ENCODE measurements at regions not wholly inside any gene's neighbourhood (a gene's known extent, or its start where the extent isn't known, plus 50 kb on each side); places are given as distances from the start of the nearest gene placed in this dataset.

DNA sequence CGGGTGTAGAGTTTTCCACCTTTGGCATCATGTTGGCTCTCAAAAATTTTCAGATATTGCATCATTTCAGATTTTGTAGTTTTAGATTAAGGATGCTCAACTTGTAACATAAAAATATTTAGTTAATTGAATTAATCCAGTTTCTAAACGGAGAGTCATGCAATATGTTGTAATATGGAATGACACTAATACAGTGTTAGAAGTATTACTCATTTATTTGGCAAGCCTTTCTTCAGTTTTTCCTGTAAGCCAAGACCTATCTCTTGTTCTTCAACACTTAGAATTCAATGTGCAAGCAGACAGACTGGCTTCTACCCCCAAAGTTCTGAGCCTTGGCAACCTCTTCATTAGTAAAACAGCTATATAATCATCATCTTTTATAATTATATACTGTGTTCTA lies 985.0 kb upstream of the GOT2 start:
- intact Hi-C loops (cut with micrococcal nuclease): no loop called here
- Histone ChIP-seq H3F3A (ENCODE audit: low read length, unreplicated experiment) (no peaks in the 10 kb centered on the region), H3K4me1 (ENCODE audit: insufficient read depth, low read length) (no peaks in the 10 kb centered on the region), H3K36me3 (ENCODE audit: low read depth, low read length) (no peaks in the 10 kb centered on the region), H4K20me1 (ENCODE audit: low read length) (no peaks in the 10 kb centered on the region), H3K4me2 (ENCODE audit: low read length) (no peak overlapping the region), H3K9me3 (ENCODE audit: low read length) (no peaks in the 10 kb centered on the region), H3K27me3 (ENCODE audit: low read length) (0 out of 2 replicates have a peak, but pooled peaks cover 8% of the 10 kb centered on the region), H3K4me3 (ENCODE audit: low read length) (no peak overlapping the region), H3K27ac (ENCODE audit: low read length) (no peak overlapping the region), H2AFZ (ENCODE audit: low read length) (no peak overlapping the region), H3K9ac (ENCODE audit: low read length) (no peak overlapping the region), H3K9me2 (replicated peaks; ENCODE audit: low read length) (no peaks in the 10 kb centered on the region), H3K79me2 (ENCODE audit: low read length) (no peaks in the 10 kb centered on the region)
- ChIA-PET POLR2A (ENCODE audit: unreplicated experiment) (no interaction called here), CTCF (no interaction called here)
- no TSS peak for BruUV-seq (replicated peaks)
- TF ChIP-seq EZH2 (IDR thresholded peaks at IDR 0.05; ENCODE audit: low read length, unreplicated experiment) (no peak), EZH2phosphoT487 (IDR thresholded peaks at IDR 0.05; ENCODE audit: borderline replicate concordance, low read length) (no peak)
- TF ChIP-seq, protein P1, sequence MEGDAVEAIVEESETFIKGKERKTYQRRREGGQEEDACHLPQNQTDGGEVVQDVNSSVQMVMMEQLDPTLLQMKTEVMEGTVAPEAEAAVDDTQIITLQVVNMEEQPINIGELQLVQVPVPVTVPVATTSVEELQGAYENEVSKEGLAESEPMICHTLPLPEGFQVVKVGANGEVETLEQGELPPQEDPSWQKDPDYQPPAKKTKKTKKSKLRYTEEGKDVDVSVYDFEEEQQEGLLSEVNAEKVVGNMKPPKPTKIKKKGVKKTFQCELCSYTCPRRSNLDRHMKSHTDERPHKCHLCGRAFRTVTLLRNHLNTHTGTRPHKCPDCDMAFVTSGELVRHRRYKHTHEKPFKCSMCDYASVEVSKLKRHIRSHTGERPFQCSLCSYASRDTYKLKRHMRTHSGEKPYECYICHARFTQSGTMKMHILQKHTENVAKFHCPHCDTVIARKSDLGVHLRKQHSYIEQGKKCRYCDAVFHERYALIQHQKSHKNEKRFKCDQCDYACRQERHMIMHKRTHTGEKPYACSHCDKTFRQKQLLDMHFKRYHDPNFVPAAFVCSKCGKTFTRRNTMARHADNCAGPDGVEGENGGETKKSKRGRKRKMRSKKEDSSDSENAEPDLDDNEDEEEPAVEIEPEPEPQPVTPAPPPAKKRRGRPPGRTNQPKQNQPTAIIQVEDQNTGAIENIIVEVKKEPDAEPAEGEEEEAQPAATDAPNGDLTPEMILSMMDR (conservative IDR thresholded peaks at IDR 0.05; ENCODE audit: low read depth, low read length): no peak
- ATAC-seq (no peak), DNase-seq (no peak)

DNA sequence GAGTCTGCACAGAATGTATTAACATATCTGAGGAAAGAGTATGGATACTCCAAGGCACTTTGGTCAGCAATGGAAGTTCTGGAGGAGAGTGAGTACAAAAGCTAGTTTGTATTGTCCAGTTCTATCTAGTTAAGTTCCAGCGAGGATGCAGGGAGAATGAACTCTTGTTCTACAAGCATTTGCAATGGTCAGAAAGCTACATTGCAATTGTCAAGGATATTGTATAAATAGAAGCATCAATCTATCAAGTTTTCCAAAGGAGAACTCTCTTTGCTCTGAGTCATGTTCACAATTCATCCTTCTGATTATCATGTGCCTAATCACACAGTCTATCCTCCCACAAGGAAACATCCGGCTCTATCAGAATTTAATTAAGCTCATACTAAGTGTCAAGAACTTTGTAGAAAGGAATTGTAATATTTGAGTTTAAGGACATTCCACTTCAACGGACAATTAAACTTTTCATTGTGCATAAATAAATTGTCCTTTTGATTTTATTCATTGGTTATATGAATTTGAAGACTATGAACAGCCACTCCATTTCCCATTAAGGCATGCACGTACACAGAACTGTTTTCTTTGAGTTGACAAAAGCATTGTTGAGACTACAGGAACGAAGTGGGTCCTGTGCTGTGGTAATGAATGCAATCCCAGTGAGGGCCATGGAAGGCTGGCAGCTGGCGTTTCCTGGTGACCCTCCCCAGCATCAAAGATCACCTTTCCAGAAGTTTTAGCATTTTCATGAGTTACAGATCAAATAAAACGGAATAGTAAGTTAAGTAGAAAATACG lies 973.5 kb upstream of the GOT2 start:
- H3K79me2 ChIP-seq (ENCODE audit: low read length): no peaks in the 10 kb centered on the region
- CTCF ChIA-PET: no interaction called here

More for the DNA sequence above, 973.5 kb upstream of the GOT2 start:
- Histone ChIP-seq H3F3A (ENCODE audit: low read length, unreplicated experiment) (no peaks in the 10 kb centered on the region), H3K4me3 (ENCODE audit: low read length) (no peak overlapping the region), H3K27me3 (ENCODE audit: low read length) (0 out of 2 replicates have a peak, but pooled peaks cover 7% of the 10 kb centered on the region), H2AFZ (ENCODE audit: low read length) (no peak overlapping the region), H4K20me1 (ENCODE audit: low read length) (no peaks in the 10 kb centered on the region), H3K9ac (ENCODE audit: low read length) (no peak overlapping the region), H3K36me3 (ENCODE audit: low read depth, low read length) (no peaks in the 10 kb centered on the region), H3K9me2 (replicated peaks; ENCODE audit: low read length) (no peaks in the 10 kb centered on the region), H3K4me2 (ENCODE audit: low read length) (no peak overlapping the region), H3K4me1 (ENCODE audit: insufficient read depth, low read length) (no peaks in the 10 kb centered on the region), H3K27ac (ENCODE audit: low read length) (no peak overlapping the region), H3K9me3 (ENCODE audit: low read length) (no peaks in the 10 kb centered on the region)
- ATAC-seq: no peak
- no peak for DNase-seq
- BruUV-seq (replicated peaks): no TSS peak
- intact Hi-C loops (cut with micrococcal nuclease): no loop called here
- no peak for TF ChIP-seq EZH2phosphoT487 (IDR thresholded peaks at IDR 0.05; ENCODE audit: borderline replicate concordance, low read length)
- TF ChIP-seq EZH2 (IDR thresholded peaks at IDR 0.05; ENCODE audit: low read length, unreplicated experiment): no peak
- TF ChIP-seq, protein P1 (conservative IDR thresholded peaks at IDR 0.05; ENCODE audit: low read depth, low read length): no peak
- POLR2A ChIA-PET (ENCODE audit: unreplicated experiment): no interaction called here

All from PC-3 (cell line).